ENCODE measurements at regions not wholly inside any gene's neighbourhood (a gene's known extent, or its start where the extent isn't known, plus 50 kb on each side); places are given as distances from the start of the nearest gene placed in this dataset.
A peak's percentile ranks its signal among the peaks of the same experiment; 100 is the strongest.

- intact Hi-C loops (cut with micrococcal nuclease) = no loop called here
- 67% methylated on average over 2 of the region's 3 CpGs for WGBS (ENCODE audit: insufficient coverage)
- DNase-seq = no peak
Measured at GRCh38 chr10:29127731-29128130, 161.1 kb upstream of the LYZL1 start.

GRCh38 chr10:29130190-29130673 lies 158.6 kb upstream of the LYZL1 start:
- no peaks in the 10 kb centered on the region for H3K9me3 ChIP-seq (ENCODE audit: control insufficient read depth, insufficient read depth, low read length)
- no peak for ATAC-seq
- Mint-ChIP-seq H3K27ac (no peak overlapping the region), H3K4me1 (no peaks in the 10 kb centered on the region), H3K9me3 (no peaks in the 10 kb centered on the region), H3K4me3 (no peak overlapping the region), H3K27me3 (ENCODE audit: low read depth in 2 of 2) (peaks cover 6 to 34% of the 10 kb centered on the region in 2 donors), H3K36me3 (no peaks in the 10 kb centered on the region)
- DNase-seq = no peak
- no peaks in the 10 kb centered on the region for H3K36me3 ChIP-seq (ENCODE audit: control insufficient read depth, insufficient read depth, low read length)
- H3K27me3 ChIP-seq (ENCODE audit: control insufficient read depth, insufficient read depth, low read length) = peaks cover 2% of the 10 kb centered on the region
- H3K4me1 ChIP-seq (ENCODE audit: control insufficient read depth, insufficient read depth, low read length) = no peaks in the 10 kb centered on the region
- intact Hi-C loops (cut with micrococcal nuclease) = no loop called here
- no peak overlapping the region for H3K27ac ChIP-seq (ENCODE audit: low read length)
- 60% methylated on average over 1 of the region's 1 CpG for WGBS (ENCODE audit: insufficient coverage)
- peak; percentile 15 for TF ChIP-seq CTCF (IDR thresholded peaks at IDR 0.05)
- H3K4me3 ChIP-seq (ENCODE audit: low read length) = no peak overlapping the region

More at GRCh38 chr10:29127731-29128130, 161.1 kb upstream of the LYZL1 start:
- Mint-ChIP-seq H3K4me3 (no peak overlapping the region), H3K36me3 (no peaks in the 10 kb centered on the region), H3K27ac (no peak overlapping the region), H3K9me3 (no peaks in the 10 kb centered on the region), H3K4me1 (no peaks in the 10 kb centered on the region), H3K27me3 (ENCODE audit: low read depth in 2 of 2) (peaks cover 6 to 19% of the 10 kb centered on the region in 2 donors)
- no peaks in the 10 kb centered on the region for H3K36me3 ChIP-seq (ENCODE audit: control insufficient read depth, insufficient read depth, low read length)
- H3K27ac ChIP-seq (ENCODE audit: low read length) = no peak overlapping the region
- peaks cover 2% of the 10 kb centered on the region for H3K27me3 ChIP-seq (ENCODE audit: control insufficient read depth, insufficient read depth, low read length)
- no peaks in the 10 kb centered on the region for H3K9me3 ChIP-seq (ENCODE audit: control insufficient read depth, insufficient read depth, low read length)
- ATAC-seq = no peak
- no peak for TF ChIP-seq CTCF (IDR thresholded peaks at IDR 0.05)
- H3K4me3 ChIP-seq (ENCODE audit: low read length) = no peak overlapping the region
- H3K4me1 ChIP-seq (ENCODE audit: control insufficient read depth, insufficient read depth, low read length) = no peaks in the 10 kb centered on the region

- Mint-ChIP-seq H3K27ac (no peak overlapping the region), H3K9me3 (no peaks in the 10 kb centered on the region), H3K4me1 (no peaks in the 10 kb centered on the region), H3K27me3 (ENCODE audit: low read depth in 2 of 2) (peaks cover 3 to 34% of the 10 kb centered on the region in 2 donors), H3K4me3 (no peak overlapping the region), H3K36me3 (no peaks in the 10 kb centered on the region)
- H3K4me3 ChIP-seq (ENCODE audit: low read length) = no peak overlapping the region
- DNase-seq (no peak), ATAC-seq (no peak)
- no peaks in the 10 kb centered on the region for H3K4me1 ChIP-seq (ENCODE audit: control insufficient read depth, insufficient read depth, low read length)
- WGBS (ENCODE audit: insufficient coverage) = 38% methylated on average over 12 of the region's 12 CpGs
- no peaks in the 10 kb centered on the region for H3K9me3 ChIP-seq (ENCODE audit: control insufficient read depth, insufficient read depth, low read length)
- H3K27ac ChIP-seq (ENCODE audit: low read length) = no peak overlapping the region
- TF ChIP-seq CTCF (IDR thresholded peaks at IDR 0.05) = no peak
- no peaks in the 10 kb centered on the region for H3K36me3 ChIP-seq (ENCODE audit: control insufficient read depth, insufficient read depth, low read length)
- H3K27me3 ChIP-seq (ENCODE audit: control insufficient read depth, insufficient read depth, low read length) = peaks cover 2% of the 10 kb centered on the region
- intact Hi-C loops (cut with micrococcal nuclease) = no loop called here
Measured at GRCh38 chr10:29131952-29132547, 156.8 kb upstream of the LYZL1 start.

- no peaks in the 10 kb centered on the region for H3K4me1 Mint-ChIP-seq
- DNase-seq = no peak
- no peak overlapping the region for H3K27ac Mint-ChIP-seq
- no peak overlapping the region for H3K4me3 Mint-ChIP-seq
- no peak for ATAC-seq
- WGBS (ENCODE audit: insufficient coverage) = 73% methylated on average over 11 of the region's 11 CpGs
- H3K4me3 ChIP-seq (ENCODE audit: low read length) = no peak overlapping the region
- peaks cover 3 to 34% of the 10 kb centered on the region in 2 donors for H3K27me3 Mint-ChIP-seq (ENCODE audit: low read depth in 2 of 2)
- H3K9me3 ChIP-seq (ENCODE audit: control insufficient read depth, insufficient read depth, low read length) = no peaks in the 10 kb centered on the region
- peaks cover 2% of the 10 kb centered on the region for H3K27me3 ChIP-seq (ENCODE audit: control insufficient read depth, insufficient read depth, low read length)
- no peaks in the 10 kb centered on the region for H3K4me1 ChIP-seq (ENCODE audit: control insufficient read depth, insufficient read depth, low read length)
- TF ChIP-seq CTCF (IDR thresholded peaks at IDR 0.05) = no peak
- no peaks in the 10 kb centered on the region for H3K36me3 ChIP-seq (ENCODE audit: control insufficient read depth, insufficient read depth, low read length)
- intact Hi-C loops (cut with micrococcal nuclease) = no loop called here
- no peak overlapping the region for H3K27ac ChIP-seq (ENCODE audit: low read length)
- no peaks in the 10 kb centered on the region for H3K9me3 Mint-ChIP-seq
- no peaks in the 10 kb centered on the region for H3K36me3 Mint-ChIP-seq
Measured at GRCh38 chr10:29132551-29133111, 156.2 kb upstream of the LYZL1 start.

Data from natural killer cell (primary cell).